GM19240 (cell line): ENCODE measurements at regions not wholly inside any gene's neighbourhood (a gene's known extent, or its start where the extent isn't known, plus 50 kb on each side); places are given as distances from the start of the nearest gene placed in this dataset.

Experiments used
- DNase-seq: peaks from one replicate; pipeline ENCODE4 v3.0.0; 2011; ENCODE audit warnings: low spot score; ENCODE audit not compliant: insufficient read length

DNA sequence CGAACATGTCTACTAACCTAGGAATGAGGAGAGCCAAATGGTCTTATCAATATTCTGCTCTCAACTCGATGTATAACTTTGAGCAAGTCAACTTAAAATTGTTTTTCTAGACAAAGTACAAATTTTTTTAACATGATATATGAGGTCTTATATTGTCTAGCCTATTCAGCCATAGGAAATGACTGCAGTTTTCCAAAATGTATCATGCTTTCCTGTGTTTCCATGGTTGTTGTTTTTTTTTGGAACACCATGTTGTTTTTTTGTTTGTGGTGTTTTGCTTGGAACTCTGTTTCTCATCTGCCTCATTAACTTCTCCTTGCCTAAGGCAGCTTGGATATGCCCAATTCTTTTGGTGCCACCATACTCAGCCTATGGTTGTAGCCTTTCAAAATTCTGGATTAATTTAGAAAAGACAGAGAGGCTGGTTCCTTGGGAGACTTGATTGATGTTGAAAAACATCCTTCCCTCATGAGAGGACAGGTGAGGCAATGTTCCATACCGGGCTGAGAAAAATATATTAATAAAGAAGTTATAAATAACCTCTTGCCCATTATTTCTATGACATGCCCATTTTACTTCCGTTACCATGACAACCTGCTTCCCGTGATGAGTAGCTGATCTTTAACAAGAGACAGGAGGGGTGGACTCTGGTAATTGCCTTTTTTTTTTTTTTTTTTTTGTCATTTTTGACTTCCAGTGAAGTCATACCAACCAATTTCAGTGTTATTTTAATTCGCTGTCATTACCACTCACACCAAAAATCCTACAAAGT, 687.9 kb upstream of the GRM7 start:
- no peak for DNase-seq

- no peak for DNase-seq
These were observed 683.5 kb upstream of the GRM7 start for GRCh38 chr3:6177417-6177816.

GRCh38 chr3:6179761-6180160, 681.2 kb upstream of the GRM7 start:
- DNase-seq: no peak

DNA sequence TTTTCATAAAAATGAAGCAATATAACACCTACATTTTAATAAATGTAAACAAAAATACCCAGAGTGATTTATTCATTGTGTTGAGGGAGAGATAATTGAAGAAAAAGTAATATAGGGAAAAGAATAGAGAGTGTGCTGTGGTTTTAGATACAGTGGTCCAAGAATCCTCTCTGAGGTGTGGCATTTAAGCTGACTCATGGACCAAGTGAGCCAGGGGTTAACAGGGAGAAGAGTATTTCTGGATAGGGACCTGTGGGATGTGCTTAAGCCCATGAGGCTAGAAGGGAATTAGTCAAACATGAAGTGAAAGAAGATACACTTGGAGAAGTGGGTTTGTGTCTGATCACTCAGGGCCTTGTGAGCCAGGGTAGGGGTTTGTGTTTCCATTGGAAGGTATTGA, 680.7 kb upstream of the GRM7 start:
- DNase-seq: no peak

- no peak for DNase-seq
These were observed 678.4 kb upstream of the GRM7 start for GRCh38 chr3:6182476-6182875.

DNA sequence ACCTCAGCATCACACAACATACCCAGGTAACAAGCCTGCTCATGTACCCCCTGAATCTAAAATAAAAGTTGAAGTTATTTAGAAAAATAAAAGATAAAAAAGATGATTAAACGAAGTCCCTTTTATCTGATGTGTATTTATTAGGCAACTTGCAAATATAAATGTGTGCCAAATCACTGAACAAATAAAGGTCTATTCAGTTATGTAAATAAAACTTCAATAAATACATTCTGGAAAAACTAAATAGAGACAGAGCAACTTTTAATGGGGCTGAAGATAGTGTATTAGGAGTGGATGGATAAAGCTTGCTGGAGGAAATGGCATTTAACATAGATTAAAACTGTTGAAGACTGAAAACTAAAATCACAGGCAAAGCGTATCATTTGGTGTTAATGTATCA, 678.0 kb upstream of the GRM7 start:
- DNase-seq: no peak

- DNase-seq: no peak
These were observed 671.5 kb upstream of the GRM7 start for GRCh38 chr3:6189384-6189783.

- no peak for DNase-seq
These were observed 656.0 kb upstream of the GRM7 start for GRCh38 chr3:6204891-6205290.

- no peak for DNase-seq
These were observed 644.5 kb upstream of the GRM7 start for GRCh38 chr3:6216135-6217026.

DNA sequence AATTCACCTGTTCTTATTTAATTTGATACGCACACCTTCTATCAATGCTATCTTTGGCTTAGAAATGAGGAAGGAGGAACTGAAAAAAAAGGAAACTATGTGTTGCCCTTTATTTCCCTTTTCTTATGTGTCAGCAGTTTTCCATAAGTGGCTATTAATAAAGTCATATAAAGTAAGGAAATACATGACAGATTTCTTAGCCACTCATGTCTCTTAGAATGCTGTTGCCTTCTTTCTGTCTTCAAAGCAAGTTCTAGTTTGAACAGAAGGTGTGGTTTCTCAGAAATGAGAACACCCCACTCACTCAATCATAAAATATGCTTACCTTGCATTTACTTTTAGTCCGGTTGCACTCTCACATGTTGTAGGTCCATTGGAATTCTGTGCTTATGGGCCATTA, 640.5 kb upstream of the GRM7 start:
- no peak for DNase-seq

DNA sequence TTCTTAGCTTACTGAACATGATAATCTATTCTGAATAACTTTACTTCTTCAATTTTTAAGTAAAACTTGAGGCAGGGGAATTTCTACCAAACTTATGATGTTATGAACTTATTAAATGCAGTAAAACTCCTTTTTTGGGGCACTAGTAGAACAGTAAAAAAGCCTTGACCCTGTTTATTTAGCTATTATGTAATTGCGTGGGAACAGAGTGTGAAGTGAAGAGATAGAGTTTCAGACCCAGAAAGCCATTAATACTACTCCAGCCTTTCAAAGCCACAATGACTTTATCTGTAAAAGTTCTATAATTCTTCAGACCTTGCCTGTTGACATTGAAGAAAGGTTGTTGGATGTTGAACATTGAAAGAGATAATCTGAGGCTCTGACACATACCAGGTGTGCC, 638.8 kb upstream of the GRM7 start:
- DNase-seq: no peak

DNA sequence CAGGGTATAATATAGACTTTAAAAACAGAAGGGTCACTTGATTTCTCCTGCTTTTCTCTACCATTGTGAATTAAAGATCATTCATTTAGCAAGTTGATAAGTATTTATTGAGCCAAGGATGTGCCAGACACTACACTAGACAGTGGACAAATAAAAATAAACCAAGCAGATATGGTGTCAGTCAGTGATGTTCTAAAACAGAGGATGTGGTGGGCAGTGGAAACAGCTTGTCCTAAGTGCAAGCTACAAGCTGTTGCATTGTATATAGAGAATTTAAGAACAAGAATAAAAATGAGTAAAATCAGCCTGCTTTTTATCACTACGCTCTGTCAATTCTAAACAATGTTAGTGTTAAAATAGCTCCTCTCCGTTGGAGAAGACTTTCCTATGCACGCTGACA, 637.3 kb upstream of the GRM7 start:
- no peak for DNase-seq

GRCh38 chr3:6228958-6229683, 631.8 kb upstream of the GRM7 start:
- no peak for DNase-seq

DNA sequence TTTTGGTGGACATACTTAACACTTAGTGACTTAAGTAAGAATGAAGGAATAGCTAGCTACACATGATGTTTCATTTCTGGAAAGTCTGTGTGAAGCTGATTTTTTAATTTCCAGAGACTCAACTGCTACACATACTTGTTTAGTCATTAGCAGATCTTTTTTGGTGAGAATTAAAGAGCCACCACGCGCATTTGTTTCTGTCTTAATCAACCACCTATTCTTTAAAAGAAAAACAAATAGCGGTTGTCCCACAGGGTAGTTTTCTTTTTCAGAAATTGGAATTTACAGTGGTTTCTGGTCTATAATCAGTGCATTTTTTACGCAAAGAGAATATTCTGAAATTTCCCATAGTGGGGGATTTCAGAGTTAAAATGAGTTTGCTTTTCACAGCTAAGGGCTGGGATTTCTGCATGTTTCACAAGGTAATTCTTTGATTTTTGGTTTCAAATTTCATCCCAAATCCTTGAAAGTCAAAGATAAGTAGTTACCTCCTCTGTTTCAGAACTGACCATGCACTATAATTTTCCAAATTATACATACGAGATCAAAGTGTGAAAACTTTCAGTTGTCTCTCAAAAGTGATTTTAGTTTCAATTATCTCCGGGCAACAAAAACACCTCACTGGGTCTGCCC, 631.0 kb upstream of the GRM7 start:
- no peak for DNase-seq

GRCh38 chr3:6242104-6242503, 618.8 kb upstream of the GRM7 start:
- no peak for DNase-seq

GRCh38 chr3:6248528-6248927, 612.4 kb upstream of the GRM7 start:
- no peak for DNase-seq

- no peak for DNase-seq
These were observed 611.2 kb upstream of the GRM7 start for GRCh38 chr3:6249679-6250078.

DNA sequence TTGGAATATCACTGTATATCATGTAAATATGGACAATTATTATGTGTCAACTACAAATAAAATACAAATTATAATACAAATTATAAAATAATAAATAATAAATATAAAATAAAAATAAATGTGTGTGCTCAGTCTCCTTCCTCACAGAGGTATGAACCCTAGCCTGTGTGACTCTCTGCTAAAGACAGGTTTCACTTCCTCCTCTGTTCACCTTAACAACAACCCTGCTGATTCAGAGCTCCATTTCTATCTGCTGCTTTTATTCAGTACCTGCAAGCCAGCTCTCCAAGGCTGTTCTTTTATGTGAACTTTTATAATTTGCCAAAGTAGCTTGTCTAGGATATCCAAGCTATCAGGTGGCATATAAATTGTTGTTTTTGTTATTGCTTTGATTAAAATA, 610.7 kb upstream of the GRM7 start:
- DNase-seq: peak; percentile 30

DNA sequence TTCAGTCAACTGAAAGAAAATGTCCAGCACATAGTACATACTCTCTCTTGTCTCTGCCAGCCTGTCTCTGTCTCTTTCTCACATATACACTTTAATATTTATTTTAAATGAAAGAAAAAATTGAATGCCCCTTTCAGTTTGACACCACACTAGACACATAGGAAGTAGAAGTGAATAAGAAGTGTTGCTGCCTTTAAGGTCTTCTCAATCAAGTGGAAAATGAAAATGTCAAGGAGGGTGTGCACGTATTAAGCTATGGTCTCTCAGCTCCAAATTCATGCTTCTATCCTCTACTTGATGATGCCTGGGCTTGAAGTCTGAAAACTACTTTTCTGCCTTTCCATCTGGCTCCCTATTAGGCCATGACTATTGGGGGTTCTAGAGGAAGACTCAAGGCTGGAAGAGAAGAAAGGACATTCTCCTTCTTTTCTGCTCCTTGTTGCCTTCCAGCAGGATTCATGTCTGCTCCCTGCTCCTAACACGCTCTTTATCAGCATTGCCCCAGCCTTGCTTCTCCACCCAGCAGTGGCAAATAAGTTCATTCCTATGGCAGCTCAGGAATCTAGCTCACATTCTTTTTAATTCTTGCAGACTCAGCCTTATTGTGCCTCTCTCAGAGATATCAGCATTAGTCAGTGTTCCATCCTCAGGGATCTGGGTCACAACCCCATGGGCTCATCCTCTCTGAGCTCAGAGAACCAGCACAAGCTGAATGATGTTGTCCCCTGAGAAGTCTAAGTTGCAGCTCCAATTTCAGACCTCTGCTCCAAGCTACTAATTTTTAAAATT, 609.1 kb upstream of the GRM7 start:
- no peak for DNase-seq

- no peak for DNase-seq
These were observed 606.4 kb upstream of the GRM7 start for GRCh38 chr3:6254490-6254889.

GRCh38 chr3:6255229-6255628, 605.7 kb upstream of the GRM7 start:
- no peak for DNase-seq
